Stomach (tissue), 4 donors: ENCODE measurements at regions not wholly inside any gene's neighbourhood (a gene's known extent, or its start where the extent isn't known, plus 50 kb on each side); places are given as distances from the start of the nearest gene placed in this dataset.
"Not testable (repeated sequence)": the region's sequence is repeated elsewhere in the genome, so short reads cannot be mapped to it uniquely, and the experiment has no call there.

Source experiments
- CTCF ChIP-seq, 7 experiments: fragments of 450-650 bp in 4 of 7; fragments of 200-600 bp in 3 of 7; sonication (generic) in 3 of 7; IDR thresholded peaks; one replicate each; pipeline ENCODE4 v1.5.1; 2016 to 2019; ENCODE audit warnings: antibody characterized with exemption in 7 of 7, control low read depth in 2 of 7, mild to moderate bottlenecking in 1 of 7
- EP300 ChIP-seq: sonication (generic); formaldehyde crosslinking; IDR thresholded peaks from one replicate; pipeline ENCODE4 v1.6.1; 2017; ENCODE audit warnings: antibody characterized with exemption

DNA sequence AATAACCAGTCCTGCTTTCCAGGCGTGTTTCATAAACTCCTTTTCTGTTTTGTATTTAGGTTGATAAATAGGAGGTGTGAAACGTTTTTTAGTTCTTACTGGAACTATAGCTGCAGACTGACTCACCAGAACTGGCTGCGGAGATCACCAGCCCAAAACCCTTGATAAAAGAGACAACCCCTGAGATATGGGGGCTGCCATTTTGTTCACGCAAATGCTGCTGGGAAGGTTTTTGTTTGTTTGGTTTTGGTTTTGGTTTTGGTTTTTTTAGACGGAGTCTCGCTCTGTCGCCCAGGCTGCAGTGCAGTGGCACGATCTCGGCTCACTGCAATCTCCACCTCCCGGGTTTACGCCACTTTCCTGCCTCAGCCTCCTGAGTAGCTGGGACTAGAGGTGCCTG lies 87.1 kb downstream of the FOXI3 start:
- TF ChIP-seq EP300; CTCF (IDR thresholded peaks at IDR 0.05): not testable (repeated sequence)
